ENCODE measurements at regions not wholly inside any gene's neighbourhood (a gene's known extent, or its start where the extent isn't known, plus 50 kb on each side); places are given as distances from the start of the nearest gene placed in this dataset.

GRCh38 chr2:144333143-144333555 lies 186.8 kb downstream of the ZEB2 start:
- no peak for DNase-seq

- peak; percentile 89 for DNase-seq
Observed at GRCh38 chr2:144332356-144333142, 187.4 kb downstream of the ZEB2 start.

GRCh38 chr2:144331674-144332355 lies 188.1 kb downstream of the ZEB2 start:
- peak; percentile 83 for DNase-seq

GRCh38 chr2:144330951-144331673 lies 188.8 kb downstream of the ZEB2 start:
- peak; percentile 8 for DNase-seq

- DNase-seq: no peak
Observed at GRCh38 chr2:144329472-144329871, 190.4 kb downstream of the ZEB2 start.

GRCh38 chr2:144328938-144329337 lies 191.0 kb downstream of the ZEB2 start:
- DNase-seq: no peak

- no peak for DNase-seq
Observed at GRCh38 chr2:144326825-144327224, 193.1 kb downstream of the ZEB2 start.

- peak; percentile 26 for DNase-seq
Observed at GRCh38 chr2:144325086-144325485, 194.8 kb downstream of the ZEB2 start.

GRCh38 chr2:144324446-144325045 lies 195.4 kb downstream of the ZEB2 start:
- DNase-seq: no peak

GRCh38 chr2:144323946-144324345 lies 196.0 kb downstream of the ZEB2 start:
- DNase-seq: no peak

GRCh38 chr2:144322379-144322778 lies 197.5 kb downstream of the ZEB2 start:
- no peak for DNase-seq

GRCh38 chr2:144320491-144320890 lies 199.4 kb downstream of the ZEB2 start:
- peak; percentile 69 for DNase-seq

GRCh38 chr2:144317071-144317738 lies 202.7 kb downstream of the ZEB2 start:
- DNase-seq: no peak

GRCh38 chr2:144310889-144311608 lies 208.9 kb downstream of the ZEB2 start:
- DNase-seq: no peak

- no peak for DNase-seq
Observed at GRCh38 chr2:144310484-144310883, 209.4 kb downstream of the ZEB2 start.

GRCh38 chr2:144307711-144308110 lies 212.2 kb downstream of the ZEB2 start:
- DNase-seq: no peak

- DNase-seq: no peak
Observed at GRCh38 chr2:144304202-144304601, 215.7 kb downstream of the ZEB2 start.

- DNase-seq: no peak
Observed at GRCh38 chr2:144300632-144301031, 219.3 kb downstream of the ZEB2 start.

GRCh38 chr2:144290276-144290675 lies 229.6 kb downstream of the ZEB2 start:
- no peak for DNase-seq

GRCh38 chr2:144288438-144288837 lies 231.5 kb downstream of the ZEB2 start:
- DNase-seq: no peak

GRCh38 chr2:144285324-144285723 lies 234.6 kb downstream of the ZEB2 start:
- DNase-seq: no peak

- DNase-seq: no peak
Observed at GRCh38 chr2:144281476-144281875, 238.4 kb downstream of the ZEB2 start.
